ENCODE measurements at regions not wholly inside any gene's neighbourhood (a gene's known extent, or its start where the extent isn't known, plus 50 kb on each side); places are given as distances from the start of the nearest gene placed in this dataset.

- Histone ChIP-seq H2BK20ac (ENCODE audit: low read depth, low read length, poor library complexity, severe bottlenecking) (no peak overlapping the region), H3K27ac (ENCODE audit: insufficient read length, low read depth, low read length) (no peak overlapping the region), H3K23ac (ENCODE audit: insufficient read length, low read depth, low read length) (no peak overlapping the region), H3K9ac (ENCODE audit: extremely low read depth, insufficient read length, low read length) (no peak overlapping the region), H3K14ac (ENCODE audit: insufficient read depth, low read length) (no peak overlapping the region), H2BK120ac (ENCODE audit: low read depth, low read length, poor library complexity, severe bottlenecking) (no peak overlapping the region), H2BK15ac (ENCODE audit: low read depth, low read length) (no peak overlapping the region), H4K5ac (ENCODE audit: insufficient read length, low read depth, low read length) (no peak overlapping the region), H3K79me2 (ENCODE audit: insufficient read depth, low read length) (no peaks in the 10 kb centered on the region), H2BK12ac (ENCODE audit: insufficient read length, low read depth, low read length) (no peak overlapping the region), H3T11ph (ENCODE audit: low read length) (no peak overlapping the region), H2AFZ (ENCODE audit: low read length) (no peak overlapping the region), H2AK5ac (ENCODE audit: insufficient read length, low read length) (no peak overlapping the region), H3K4me1 (ENCODE audit: insufficient read depth, low read length) (no peaks in the 10 kb centered on the region), H3K27me3 (ENCODE audit: insufficient read depth, low read length) (no peaks in the 10 kb centered on the region), H3K79me1 (ENCODE audit: insufficient read depth, low read depth, low read length, poor library complexity, severe bottlenecking) (no peaks in the 10 kb centered on the region), H3K23me2 (ENCODE audit: insufficient read length, low read depth, low read length, poor library complexity, severe bottlenecking) (no peaks in the 10 kb centered on the region), H4K8ac (replicated peaks; ENCODE audit: insufficient read length, low read depth, low read length) (no peak overlapping the region), H3K4ac (ENCODE audit: low read depth, low read length) (no peak overlapping the region), H3K4me2 (ENCODE audit: insufficient read depth, insufficient read length, low read length) (no peak overlapping the region), H4K20me1 (ENCODE audit: control insufficient read depth, insufficient read depth, insufficient read length) (no peaks in the 10 kb centered on the region), H3K9me3 (ENCODE audit: control insufficient read depth, low read depth, low read length) (no peaks in the 10 kb centered on the region), H4K91ac (ENCODE audit: insufficient read length, low read depth, low read length) (no peak overlapping the region), H3K56ac (ENCODE audit: insufficient read length, low read depth, low read length) (no peak overlapping the region), H2BK5ac (ENCODE audit: insufficient read length, low read length) (no peak overlapping the region), H3K18ac (ENCODE audit: insufficient read length, low read depth, low read length) (no peak overlapping the region)
- H3K9me3 Mint-ChIP-seq = no peaks in the 10 kb centered on the region
- DNase-seq = no peak
- no peaks in the 10 kb centered on the region for H3K27me3 Mint-ChIP-seq (ENCODE audit: low read depth)
- H3K27ac Mint-ChIP-seq = no peak overlapping the region
- no peak overlapping the region for H3K4me3 Mint-ChIP-seq
- peaks cover 58 to 98% (median 96%) of the 10 kb centered on the region in 3 experiments for H3K36me3 Mint-ChIP-seq (ENCODE audit: insufficient read depth in 1 of 3, low read depth in 3 of 3)
- no peak for TF ChIP-seq CTCF (conservative IDR thresholded peaks at IDR 0.05)
- no peaks in the 10 kb centered on the region for H3K4me1 Mint-ChIP-seq
Measured at GRCh38 chr9:97179616-97180015, 127.8 kb upstream of the CCDC180 start.

All from H9 (cell line).